Activated T-helper 2 cell treated with anti-CD3 and anti-CD28 coated beads, Interferon-gamma antibody, Interleukin-2, Interleukin-4, amounts not matched to agents 10 μg/mL and 5 μg/mL and 100 μg/mL, durations not matched to agents 14 hours and 24 hours and 36 hours (primary cell): ENCODE measurements at regions not wholly inside any gene's neighbourhood (a gene's known extent, or its start where the extent isn't known, plus 50 kb on each side); places are given as distances from the start of the nearest gene placed in this dataset.
"Not testable (repeated sequence)": the region's sequence is repeated elsewhere in the genome, so short reads cannot be mapped to it uniquely, and the experiment has no call there.

ENCODE experiments used
- DNase-seq: peaks from one replicate; pipeline ENCODE4 v3.0.0; 2021; ENCODE audit warnings: low spot score
- H3K27ac Mint-ChIP-seq: one replicate; pipeline ENCODE4 v1.8.0; 2021; ENCODE audit warnings: mixed read lengths
- H3K27me3 Mint-ChIP-seq: one replicate; pipeline ENCODE4 v1.8.0; 2021; ENCODE audit warnings: low read depth, mixed read lengths
- H3K36me3 Mint-ChIP-seq: one replicate; pipeline ENCODE4 v1.8.0; 2021; ENCODE audit warnings: low read depth, mixed read lengths
- H3K4me1 Mint-ChIP-seq: one replicate; pipeline ENCODE4 v1.8.0; 2021; ENCODE audit warnings: low read depth, mixed read lengths
- H3K4me3 Mint-ChIP-seq: one replicate; pipeline ENCODE4 v1.8.0; 2021; ENCODE audit warnings: low read depth, mild to moderate bottlenecking, moderate library complexity, mixed read lengths
- H3K9me3 Mint-ChIP-seq: one replicate; pipeline ENCODE4 v1.8.0; 2021; ENCODE audit warnings: mixed read lengths
- intact Hi-C: fragments of 100-400 bp; cut with micrococcal nuclease; formaldehyde crosslinking; loops from one replicate; pipeline ENCODE4 v1.15.1; 2023

DNA sequence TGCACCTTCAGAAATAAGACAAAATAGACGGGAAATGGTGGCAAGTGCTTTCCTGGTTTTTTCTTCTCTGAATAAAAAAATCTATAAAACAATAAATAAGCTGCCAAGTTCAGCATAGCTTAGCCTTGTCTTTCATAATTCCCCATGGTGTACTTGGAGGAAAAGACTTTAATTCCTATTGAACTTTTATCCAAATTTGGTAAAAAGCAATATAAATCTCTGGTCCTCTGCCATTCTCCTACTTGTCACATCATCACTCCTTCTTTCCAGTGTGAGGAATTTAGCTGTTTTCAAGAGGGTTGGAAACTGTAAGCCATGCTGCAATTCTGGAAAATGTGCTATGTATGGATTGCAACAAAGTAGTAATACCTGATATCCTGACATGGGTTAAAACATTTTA lies 551.8 kb upstream of the KIF2B start:
- intact Hi-C loops = no loop called here
- no peaks in the 10 kb centered on the region for H3K27me3 Mint-ChIP-seq
- H3K4me1 Mint-ChIP-seq = no peaks in the 10 kb centered on the region
- no peak overlapping the region for H3K27ac Mint-ChIP-seq
- H3K9me3 Mint-ChIP-seq = peaks cover 12% of the 10 kb centered on the region
- H3K36me3 Mint-ChIP-seq = no peaks in the 10 kb centered on the region
- DNase-seq = no peak
- no peak overlapping the region for H3K4me3 Mint-ChIP-seq

GRCh38 chr17:53264730-53265129 lies 558.0 kb upstream of the KIF2B start:
- peaks cover 24% of the 10 kb centered on the region for H3K9me3 Mint-ChIP-seq
- H3K27me3 Mint-ChIP-seq = no peaks in the 10 kb centered on the region
- no peak overlapping the region for H3K4me3 Mint-ChIP-seq
- DNase-seq = no peak
- intact Hi-C loops = no loop called here
- no peak overlapping the region for H3K27ac Mint-ChIP-seq
- no peaks in the 10 kb centered on the region for H3K4me1 Mint-ChIP-seq
- H3K36me3 Mint-ChIP-seq = no peaks in the 10 kb centered on the region

- Mint-ChIP-seq H3K27me3 (no peaks in the 10 kb centered on the region), H3K4me3 (no peak overlapping the region), H3K36me3 (no peaks in the 10 kb centered on the region), H3K4me1 (no peaks in the 10 kb centered on the region), H3K9me3 (peaks cover 53% of the 10 kb centered on the region), H3K27ac (no peak overlapping the region)
- no peak for DNase-seq
- intact Hi-C loops = no loop called here
Measured at GRCh38 chr17:53253956-53254597, 568.6 kb upstream of the KIF2B start.

GRCh38 chr17:53249036-53249435 lies 573.7 kb upstream of the KIF2B start:
- H3K27me3 Mint-ChIP-seq = no peaks in the 10 kb centered on the region
- intact Hi-C loops = no loop called here
- DNase-seq = no peak
- H3K4me3 Mint-ChIP-seq = no peak overlapping the region
- H3K4me1 Mint-ChIP-seq = no peaks in the 10 kb centered on the region
- peaks cover 18% of the 10 kb centered on the region for H3K9me3 Mint-ChIP-seq
- no peaks in the 10 kb centered on the region for H3K36me3 Mint-ChIP-seq
- no peak overlapping the region for H3K27ac Mint-ChIP-seq

DNA sequence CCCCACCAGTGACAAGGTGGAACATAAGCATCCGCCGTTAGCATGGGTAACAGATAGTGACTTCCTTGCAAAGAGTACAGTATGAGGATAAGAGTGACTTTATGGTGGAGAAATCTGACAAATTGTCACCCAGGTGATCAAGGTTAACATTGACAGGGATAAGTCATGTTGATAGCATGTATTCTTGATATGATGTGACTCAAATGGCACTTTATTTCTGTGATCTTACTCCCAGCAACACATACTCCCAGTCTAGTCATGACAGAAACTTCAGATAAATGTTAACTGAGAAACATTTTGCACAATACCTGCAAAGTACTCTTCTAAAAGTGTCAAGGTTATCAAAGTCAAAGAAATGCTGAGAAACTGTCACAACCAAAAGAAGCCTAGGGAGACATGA lies 588.6 kb upstream of the KIF2B start:
- H3K9me3 Mint-ChIP-seq = peaks cover 37% of the 10 kb centered on the region
- H3K4me1 Mint-ChIP-seq = no peaks in the 10 kb centered on the region
- no peak for DNase-seq
- H3K4me3 Mint-ChIP-seq = no peak overlapping the region
- no peaks in the 10 kb centered on the region for H3K36me3 Mint-ChIP-seq
- intact Hi-C loops = no loop called here
- H3K27me3 Mint-ChIP-seq = no peaks in the 10 kb centered on the region
- no peak overlapping the region for H3K27ac Mint-ChIP-seq

DNA sequence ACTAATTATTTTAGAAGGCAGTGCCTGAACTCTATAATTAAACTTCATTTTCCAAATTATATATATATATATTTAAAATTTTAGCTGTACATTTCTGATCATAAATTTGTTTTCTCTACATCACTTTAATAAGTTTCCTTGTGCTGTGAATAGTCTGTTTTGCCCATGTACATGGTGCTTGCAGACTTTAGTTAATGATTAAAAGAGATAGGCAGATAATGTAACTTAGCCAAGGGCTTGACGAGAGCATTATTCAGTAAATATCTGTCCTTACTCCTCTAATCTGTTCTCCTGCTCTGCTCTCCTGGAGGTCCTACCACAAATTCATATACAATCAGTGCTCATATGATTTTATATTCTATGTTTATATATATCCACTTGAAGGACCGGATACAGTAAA lies 595.2 kb upstream of the KIF2B start:
- Mint-ChIP-seq H3K27ac (no peak overlapping the region), H3K4me3 (no peak overlapping the region), H3K4me1 (no peaks in the 10 kb centered on the region), H3K36me3 (no peaks in the 10 kb centered on the region), H3K27me3 (no peaks in the 10 kb centered on the region), H3K9me3 (peaks cover 51% of the 10 kb centered on the region)
- intact Hi-C loops = no loop called here
- no peak for DNase-seq

DNA sequence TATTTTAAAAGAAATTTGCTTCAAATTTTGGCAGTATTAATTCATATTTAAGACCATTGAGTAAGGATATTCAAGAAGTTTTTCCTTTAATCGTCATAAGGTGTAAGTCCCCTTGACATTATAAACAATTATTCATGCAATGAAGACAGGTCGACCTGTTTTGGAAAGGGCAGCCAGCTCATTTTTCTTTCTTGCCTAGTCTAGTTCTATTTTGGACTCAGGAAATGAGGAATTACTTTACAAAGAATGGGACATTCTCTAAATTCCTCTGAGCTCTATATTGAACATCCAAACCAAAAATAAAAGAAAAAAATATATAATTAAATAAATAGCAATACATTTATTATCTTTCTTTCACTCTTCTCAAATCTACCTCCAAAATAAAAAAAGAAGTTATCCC lies 595.6 kb upstream of the KIF2B start:
- Mint-ChIP-seq H3K27ac (no peak overlapping the region), H3K27me3 (no peaks in the 10 kb centered on the region), H3K4me1 (no peaks in the 10 kb centered on the region), H3K4me3 (no peak overlapping the region), H3K9me3 (peaks cover 55% of the 10 kb centered on the region), H3K36me3 (no peaks in the 10 kb centered on the region)
- DNase-seq = no peak
- intact Hi-C loops = no loop called here

- intact Hi-C loops = no loop called here
- H3K4me3 Mint-ChIP-seq = no peak overlapping the region
- H3K36me3 Mint-ChIP-seq = no peaks in the 10 kb centered on the region
Measured at GRCh38 chr17:53219821-53220220, 602.9 kb upstream of the KIF2B start.

GRCh38 chr17:53218723-53219122 lies 604.0 kb upstream of the KIF2B start:
- Mint-ChIP-seq H3K4me1 (no peaks in the 10 kb centered on the region), H3K27me3 (no peaks in the 10 kb centered on the region), H3K27ac (no peak overlapping the region), H3K9me3 (peaks cover 55% of the 10 kb centered on the region), H3K4me3 (no peak overlapping the region), H3K36me3 (no peaks in the 10 kb centered on the region)
- no peak for DNase-seq
- intact Hi-C loops = no loop called here

More at GRCh38 chr17:53219821-53220220, 602.9 kb upstream of the KIF2B start:
- Mint-ChIP-seq H3K27me3 (no peaks in the 10 kb centered on the region), H3K9me3 (peaks cover 54% of the 10 kb centered on the region), H3K27ac (no peak overlapping the region), H3K4me1 (no peaks in the 10 kb centered on the region)
- no peak for DNase-seq

GRCh38 chr17:53217311-53217710 lies 605.4 kb upstream of the KIF2B start:
- H3K27me3 Mint-ChIP-seq = no peaks in the 10 kb centered on the region
- no peak overlapping the region for H3K4me3 Mint-ChIP-seq
- no peak overlapping the region for H3K27ac Mint-ChIP-seq
- no peaks in the 10 kb centered on the region for H3K4me1 Mint-ChIP-seq
- intact Hi-C loops = no loop called here
- DNase-seq = no peak
- peaks cover 53% of the 10 kb centered on the region for H3K9me3 Mint-ChIP-seq
- no peaks in the 10 kb centered on the region for H3K36me3 Mint-ChIP-seq

GRCh38 chr17:53208935-53209334 lies 613.8 kb upstream of the KIF2B start:
- intact Hi-C loops, H3K27ac Mint-ChIP-seq, H3K36me3 Mint-ChIP-seq, H3K27me3 Mint-ChIP-seq, H3K4me1 Mint-ChIP-seq, H3K4me3 Mint-ChIP-seq, DNase-seq: not testable (repeated sequence)
- H3K9me3 Mint-ChIP-seq = peaks cover 39% of the 10 kb centered on the region

DNA sequence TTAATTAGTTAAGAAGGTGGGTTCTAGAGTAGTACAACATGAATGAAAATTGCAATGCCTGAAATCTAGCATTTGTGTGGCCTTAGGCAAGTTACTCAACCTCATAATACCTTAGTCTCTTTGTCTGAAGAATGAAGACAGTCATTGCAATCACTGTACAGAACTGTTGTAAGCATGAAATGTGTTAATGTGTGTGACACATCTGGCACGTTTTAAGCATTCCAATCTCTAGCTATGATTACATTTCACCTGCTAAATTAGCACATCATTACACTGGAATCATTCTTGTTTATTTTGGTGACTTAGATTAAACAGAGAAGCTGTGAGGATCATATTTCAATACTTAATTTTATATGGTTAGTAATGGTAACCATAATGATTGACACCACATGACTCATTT lies 629.7 kb upstream of the KIF2B start:
- intact Hi-C loops = no loop called here

DNA sequence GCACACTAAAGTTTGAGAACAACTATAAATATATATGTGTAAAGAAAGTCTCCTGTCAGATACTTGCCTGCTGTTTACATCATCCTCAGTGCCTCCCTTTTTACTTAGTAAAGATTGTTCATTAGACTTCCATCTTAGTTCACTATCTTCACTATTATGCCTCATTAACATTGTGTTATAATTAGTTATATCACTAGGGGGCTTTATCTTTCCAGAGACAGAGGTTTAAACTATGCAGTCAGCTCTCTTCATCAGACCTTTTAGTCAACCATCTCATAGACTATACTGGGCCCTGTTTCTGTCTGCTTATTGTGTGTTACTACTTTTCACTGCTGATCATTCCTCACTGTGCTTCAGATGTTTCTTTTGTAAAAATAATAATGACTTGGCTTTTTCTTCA lies 630.8 kb upstream of the KIF2B start:
- Mint-ChIP-seq H3K4me3 (no peak overlapping the region), H3K27me3 (no peaks in the 10 kb centered on the region), H3K27ac (no peak overlapping the region), H3K4me1 (no peaks in the 10 kb centered on the region), H3K9me3 (peaks cover 20% of the 10 kb centered on the region), H3K36me3 (no peaks in the 10 kb centered on the region)
- no peak for DNase-seq
- intact Hi-C loops = no loop called here

More for the DNA sequence above, 629.7 kb upstream of the KIF2B start:
- no peak for DNase-seq
- no peak overlapping the region for H3K4me3 Mint-ChIP-seq
- no peaks in the 10 kb centered on the region for H3K27me3 Mint-ChIP-seq
- no peaks in the 10 kb centered on the region for H3K36me3 Mint-ChIP-seq
- H3K27ac Mint-ChIP-seq = no peak overlapping the region
- peaks cover 12% of the 10 kb centered on the region for H3K9me3 Mint-ChIP-seq
- H3K4me1 Mint-ChIP-seq = no peaks in the 10 kb centered on the region

GRCh38 chr17:53186001-53186400 lies 636.7 kb upstream of the KIF2B start:
- DNase-seq = no peak
- peaks cover 51% of the 10 kb centered on the region for H3K9me3 Mint-ChIP-seq
- H3K27me3 Mint-ChIP-seq = no peaks in the 10 kb centered on the region
- H3K4me1 Mint-ChIP-seq = no peaks in the 10 kb centered on the region
- no peaks in the 10 kb centered on the region for H3K36me3 Mint-ChIP-seq
- intact Hi-C loops = no loop called here
- no peak overlapping the region for H3K27ac Mint-ChIP-seq
- H3K4me3 Mint-ChIP-seq = no peak overlapping the region
